Liver (tissue), 8 donors: ENCODE measurements at regions not wholly inside any gene's neighbourhood (a gene's known extent, or its start where the extent isn't known, plus 50 kb on each side); places are given as distances from the start of the nearest gene placed in this dataset.

Source experiments
- DNase-seq: peaks from one replicate; pipeline ENCODE4 v3.0.0-alpha.2; 2017; ENCODE audit warnings: low spot score
- H3K27ac ChIP-seq, 2 donors: one replicate each; pipeline ENCODE4 v1.7.0; 2013; ENCODE audit warnings: inconsistent platforms in 2 of 2, low read length in 2 of 2, control low read depth in 1 of 2, low read depth in 1 of 2, mild to moderate bottlenecking in 1 of 2
- H3K27me3 ChIP-seq, 4 donors: one replicate each; pipeline versions ENCODE4 v1.6.1 to v1.7.0; 2013; ENCODE audit warnings: low read length in 3 of 4, inconsistent platforms in 1 of 4, mild to moderate bottlenecking in 1 of 4, moderate library complexity in 1 of 4; ENCODE audit not compliant: control insufficient read depth in 4 of 4, insufficient read depth in 4 of 4
- H3K36me3 ChIP-seq, 4 donors: one replicate each; pipeline versions ENCODE4 v1.6.1 to v1.7.0; 2013; ENCODE audit warnings: low read length in 3 of 4, mild to moderate bottlenecking in 3 of 4, low read depth in 1 of 4, moderate library complexity in 1 of 4; ENCODE audit not compliant: control insufficient read depth in 4 of 4, insufficient read depth in 3 of 4
- H3K4me1 ChIP-seq, 4 donors: one replicate each; pipeline versions ENCODE4 v1.6.1 to v1.7.0; 2013; ENCODE audit warnings: low read length in 3 of 4, mild to moderate bottlenecking in 3 of 4, moderate library complexity in 1 of 4; ENCODE audit not compliant: control insufficient read depth in 4 of 4, insufficient read depth in 4 of 4
- H3K4me3 ChIP-seq, 3 donors: one replicate each; pipeline versions ENCODE4 v1.6.1 to v1.7.0; 2013; ENCODE audit warnings: low read length in 3 of 3, control low read depth in 1 of 3, low read depth in 1 of 3, mild to moderate bottlenecking in 1 of 3
- H3K9ac ChIP-seq, 2 donors: one replicate each; pipeline ENCODE4 v1.7.0; 2013; ENCODE audit warnings: low read length in 2 of 2, mild to moderate bottlenecking in 2 of 2, moderate library complexity in 2 of 2, control low read depth in 1 of 2, low read depth in 1 of 2
- H3K9me3 ChIP-seq, 4 donors: one replicate each; pipeline versions ENCODE4 v1.6.1 to v1.7.0; 2013; ENCODE audit warnings: low read length in 3 of 4; ENCODE audit not compliant: control insufficient read depth in 4 of 4
- ATF3 ChIP-seq: IDR thresholded peaks from 2 replicates; pipeline ENCODE4 v1.6.1; 2016; ENCODE audit warnings: antibody characterized with exemption
- EGR1 ChIP-seq, 2 donors: IDR thresholded peaks; 2 replicates each; pipeline ENCODE4 v1.6.1; 2016 to 2018; ENCODE audit warnings: antibody characterized with exemption in 2 of 2, low read depth in 2 of 2
- FOXA1 ChIP-seq: IDR thresholded peaks from 2 replicates; pipeline ENCODE4 v1.6.1; 2016; ENCODE audit warnings: antibody characterized with exemption
- FOXA2 ChIP-seq: IDR thresholded peaks from 2 replicates; pipeline ENCODE4 v1.6.1; 2016; ENCODE audit warnings: antibody characterized with exemption
- GABPA ChIP-seq, 2 donors: IDR thresholded peaks in 1 of 2; conservative IDR thresholded peaks in 1 of 2; 2 replicates each; pipeline ENCODE4 v1.6.1; 2016; ENCODE audit warnings: antibody characterized with exemption in 2 of 2, mild to moderate bottlenecking in 1 of 2, moderate library complexity in 1 of 2
- HNF4A ChIP-seq, 2 donors: conservative IDR thresholded peaks; 2 replicates each; pipeline ENCODE4 v1.6.1; 2016; ENCODE audit warnings: antibody characterized with exemption in 2 of 2, mild to moderate bottlenecking in 2 of 2
- HNF4G ChIP-seq: IDR thresholded peaks from 2 replicates; pipeline ENCODE4 v1.6.1; 2016; ENCODE audit warnings: antibody characterized with exemption
- JUND ChIP-seq, 2 donors: IDR thresholded peaks; 2 replicates each; pipeline ENCODE4 v1.6.1; 2016; ENCODE audit warnings: antibody characterized with exemption in 2 of 2
- MAX ChIP-seq: IDR thresholded peaks from 2 replicates; pipeline ENCODE4 v1.6.1; 2016; ENCODE audit warnings: antibody characterized with exemption
- NR2F2 ChIP-seq: IDR thresholded peaks from 2 replicates; pipeline ENCODE4 v1.6.1; 2016; ENCODE audit warnings: antibody characterized with exemption
- RAD21 ChIP-seq, 2 donors: IDR thresholded peaks; 2 replicates each; pipeline ENCODE4 v1.6.1; 2016; ENCODE audit warnings: antibody characterized with exemption in 2 of 2, mild to moderate bottlenecking in 2 of 2
- REST ChIP-seq: IDR thresholded peaks from 2 replicates; pipeline ENCODE4 v1.6.1; 2016; ENCODE audit warnings: antibody characterized with exemption, mild to moderate bottlenecking
- RXRA ChIP-seq, 2 donors: IDR thresholded peaks; 2 replicates each; pipeline ENCODE4 v1.6.1; 2017 to 2018; ENCODE audit warnings: antibody characterized with exemption in 2 of 2, mild to moderate bottlenecking in 1 of 2
- SP1 ChIP-seq: IDR thresholded peaks from 2 replicates; pipeline ENCODE4 v1.6.1; 2018; ENCODE audit warnings: antibody characterized with exemption, mild to moderate bottlenecking
- TAF1 ChIP-seq: conservative IDR thresholded peaks from 2 replicates; pipeline ENCODE4 v1.6.1; 2016; ENCODE audit warnings: antibody characterized with exemption, mild to moderate bottlenecking
- YY1 ChIP-seq: IDR thresholded peaks from 2 replicates; pipeline ENCODE4 v1.6.1; 2016; ENCODE audit warnings: antibody characterized with exemption, mild to moderate bottlenecking
- WGBS: extraction: QIAGEN DNeasy Blood & Tissue Kit; methylation state at CpG from one replicate; pipeline ENCODE4 v1.1.7; 2013; 5-methylcytosine and 5-hydroxymethylcytosine counted together
- TF ChIP-seq, protein P1 (sequence below): IDR thresholded peaks from 2 replicates; pipeline ENCODE4 v1.6.1; 2016; ENCODE audit warnings: antibody characterized with exemption
- TF ChIP-seq, protein P2 (sequence below): fragments of 150-350 bp; IDR thresholded peaks from 2 replicates; pipeline ENCODE4 v1.5.1; 2017; ENCODE audit warnings: improper control_type of control experiment, low read depth, low read length; ENCODE audit not compliant: missing input control
- donor health status: healthy.
- donor health status: healthy.
- donor health status: healthy.
- donor health status: healthy.
- donor health status: healthy.

DNA sequence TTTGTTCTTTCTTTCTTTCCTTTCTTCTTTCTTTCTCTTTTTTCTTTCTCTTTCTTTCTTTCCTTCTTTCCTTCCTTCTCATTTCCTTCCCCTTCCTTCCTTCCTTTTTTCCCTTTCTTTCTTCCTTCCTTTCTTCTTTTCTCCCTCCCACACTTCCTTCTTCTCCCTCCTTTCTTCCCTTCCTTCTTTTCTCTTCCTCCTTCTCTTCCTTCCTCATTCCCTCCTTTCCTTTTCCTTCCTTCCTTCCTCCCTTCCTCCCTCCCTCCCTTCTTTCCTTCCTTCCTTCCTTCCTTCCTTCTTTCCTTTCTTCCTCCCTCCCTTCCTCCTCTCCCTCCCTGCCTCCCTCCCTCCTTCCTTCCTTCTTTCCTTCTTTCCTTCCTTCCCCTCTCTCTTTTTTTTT is 755.7 kb upstream of the GRM7 start:
- DNase-seq, result no peak
- Histone ChIP-seq H3K27ac (no peak overlapping the region), H3K4me1 (no peaks in the 10 kb centered on the region), H3K9ac (no peak overlapping the region), H3K4me3 (no peak overlapping the region), H3K27me3 (no peaks in the 10 kb centered on the region), H3K9me3 (peaks cover 0 to 5% (median under 1%) of the 10 kb centered on the region in 4 donors), H3K36me3 (no peaks in the 10 kb centered on the region)
- TF ChIP-seq YY1 (no peak), MAX (no peak), ATF3 (no peak), REST (no peak), FOXA1 (no peak), EGR1 (IDR thresholded peaks at IDR 0.05; ENCODE audit: low read depth in 2 of 2) (no peak), SP1 (no peak), TAF1 (no peak), FOXA2 (no peak), JUND (IDR thresholded peaks at IDR 0.05) (no peak), HNF4G (no peak), NR2F2 (no peak), RXRA (IDR thresholded peaks at IDR 0.05) (no peak), RAD21 (IDR thresholded peaks at IDR 0.05) (no peak), GABPA (IDR thresholded peaks at IDR 0.05 in 1 of 2, conservative IDR thresholded peaks at IDR 0.05 in 1 of 2) (no peak), HNF4A (conservative IDR thresholded peaks at IDR 0.05) (no peak)
- TF ChIP-seq, protein P1, sequence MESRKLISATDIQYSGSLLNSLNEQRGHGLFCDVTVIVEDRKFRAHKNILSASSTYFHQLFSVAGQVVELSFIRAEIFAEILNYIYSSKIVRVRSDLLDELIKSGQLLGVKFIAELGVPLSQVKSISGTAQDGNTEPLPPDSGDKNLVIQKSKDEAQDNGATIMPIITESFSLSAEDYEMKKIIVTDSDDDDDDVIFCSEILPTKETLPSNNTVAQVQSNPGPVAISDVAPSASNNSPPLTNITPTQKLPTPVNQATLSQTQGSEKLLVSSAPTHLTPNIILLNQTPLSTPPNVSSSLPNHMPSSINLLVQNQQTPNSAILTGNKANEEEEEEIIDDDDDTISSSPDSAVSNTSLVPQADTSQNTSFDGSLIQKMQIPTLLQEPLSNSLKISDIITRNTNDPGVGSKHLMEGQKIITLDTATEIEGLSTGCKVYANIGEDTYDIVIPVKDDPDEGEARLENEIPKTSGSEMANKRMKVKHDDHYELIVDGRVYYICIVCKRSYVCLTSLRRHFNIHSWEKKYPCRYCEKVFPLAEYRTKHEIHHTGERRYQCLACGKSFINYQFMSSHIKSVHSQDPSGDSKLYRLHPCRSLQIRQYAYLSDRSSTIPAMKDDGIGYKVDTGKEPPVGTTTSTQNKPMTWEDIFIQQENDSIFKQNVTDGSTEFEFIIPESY, result no peak
- TF ChIP-seq, protein P2, sequence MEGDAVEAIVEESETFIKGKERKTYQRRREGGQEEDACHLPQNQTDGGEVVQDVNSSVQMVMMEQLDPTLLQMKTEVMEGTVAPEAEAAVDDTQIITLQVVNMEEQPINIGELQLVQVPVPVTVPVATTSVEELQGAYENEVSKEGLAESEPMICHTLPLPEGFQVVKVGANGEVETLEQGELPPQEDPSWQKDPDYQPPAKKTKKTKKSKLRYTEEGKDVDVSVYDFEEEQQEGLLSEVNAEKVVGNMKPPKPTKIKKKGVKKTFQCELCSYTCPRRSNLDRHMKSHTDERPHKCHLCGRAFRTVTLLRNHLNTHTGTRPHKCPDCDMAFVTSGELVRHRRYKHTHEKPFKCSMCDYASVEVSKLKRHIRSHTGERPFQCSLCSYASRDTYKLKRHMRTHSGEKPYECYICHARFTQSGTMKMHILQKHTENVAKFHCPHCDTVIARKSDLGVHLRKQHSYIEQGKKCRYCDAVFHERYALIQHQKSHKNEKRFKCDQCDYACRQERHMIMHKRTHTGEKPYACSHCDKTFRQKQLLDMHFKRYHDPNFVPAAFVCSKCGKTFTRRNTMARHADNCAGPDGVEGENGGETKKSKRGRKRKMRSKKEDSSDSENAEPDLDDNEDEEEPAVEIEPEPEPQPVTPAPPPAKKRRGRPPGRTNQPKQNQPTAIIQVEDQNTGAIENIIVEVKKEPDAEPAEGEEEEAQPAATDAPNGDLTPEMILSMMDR, result no peak

DNA sequence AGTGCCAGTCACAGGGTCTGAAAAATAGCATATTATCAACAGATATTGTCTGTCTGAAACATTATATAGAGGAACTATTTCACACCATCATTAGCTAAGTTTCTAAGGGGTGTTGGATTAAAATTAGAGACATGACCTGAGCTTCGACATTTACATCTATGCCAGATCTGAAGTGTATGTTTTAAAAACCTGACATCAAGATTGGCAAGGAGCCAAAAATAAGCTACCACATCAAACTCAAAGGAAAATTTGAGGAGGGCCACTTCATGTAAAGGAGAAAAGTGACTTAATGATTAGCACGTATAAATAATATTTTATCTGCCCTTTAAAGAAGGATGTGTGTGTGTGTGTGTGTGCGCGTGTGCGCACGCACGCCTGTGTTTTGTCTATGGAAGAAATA is 752.0 kb upstream of the GRM7 start:
- no peaks in the 10 kb centered on the region for H3K36me3 ChIP-seq
- H3K9me3 ChIP-seq, result peaks cover 0 to 5% (median under 1%) of the 10 kb centered on the region in 4 donors
- H3K27ac ChIP-seq, result no peak overlapping the region
- no peaks in the 10 kb centered on the region for H3K27me3 ChIP-seq
- no peak for DNase-seq
- H3K4me3 ChIP-seq, result no peak overlapping the region
- no peaks in the 10 kb centered on the region for H3K4me1 ChIP-seq
- 90% methylated on average over 7 of the region's 7 CpGs for WGBS
- H3K9ac ChIP-seq, result no peak overlapping the region
- no peak for TF ChIP-seq TAF1
- no peak for TF ChIP-seq GABPA (IDR thresholded peaks at IDR 0.05 in 1 of 2, conservative IDR thresholded peaks at IDR 0.05 in 1 of 2)
- TF ChIP-seq, protein P1, result no peak
- TF ChIP-seq, protein P2, result no peak
- TF ChIP-seq ATF3, result no peak
- TF ChIP-seq SP1, result no peak
- no peak for TF ChIP-seq NR2F2
- TF ChIP-seq HNF4G, result no peak
- TF ChIP-seq MAX, result no peak
- TF ChIP-seq RXRA (IDR thresholded peaks at IDR 0.05), result no peak
- TF ChIP-seq YY1, result no peak
- TF ChIP-seq HNF4A (conservative IDR thresholded peaks at IDR 0.05), result no peak
- TF ChIP-seq RAD21 (IDR thresholded peaks at IDR 0.05), result no peak
